HepG2 (cell line): ENCODE measurements at regions not wholly inside any gene's neighbourhood (a gene's known extent, or its start where the extent isn't known, plus 50 kb on each side); places are given as distances from the start of the nearest gene placed in this dataset.

Experiments used
- IKZF4 ChIP-seq: sonication (generic); formaldehyde crosslinking; IDR thresholded peaks from 2 replicates; pipeline ENCODE4 v1.5.1; 2020; ENCODE audit warnings: borderline replicate concordance, mild to moderate bottlenecking, low read depth, missing genetic modification reagents; ENCODE audit errors: not compliant biosample characterization
- RBM39 ChIP-seq: fragments of 200-400 bp; formaldehyde crosslinking; IDR thresholded peaks from one replicate; pipeline ENCODE4 v1.6.1; 2018; ENCODE audit warnings: antibody characterized with exemption, mild to moderate bottlenecking, low read depth, low read length; ENCODE audit not compliant: poor library complexity, severe bottlenecking
- SATB2 ChIP-seq: sonication (generic); formaldehyde crosslinking; IDR thresholded peaks from 2 replicates; pipeline ENCODE4 v1.5.0; 2020; ENCODE audit warnings: missing genetic modification reagents
- ZNF33B ChIP-seq: sonication (generic); formaldehyde crosslinking; IDR thresholded peaks from 2 replicates; pipeline ENCODE4 v1.5.1; 2020; ENCODE audit warnings: mild to moderate bottlenecking, missing genetic modification reagents
- TF ChIP-seq, protein P1 (sequence below): sonication (generic); formaldehyde crosslinking; IDR thresholded peaks from 2 replicates; pipeline ENCODE4 v1.4.0; 2020; ENCODE audit warnings: mild to moderate bottlenecking, missing genetic modification reagents
- TF ChIP-seq, protein P2 (sequence below): sonication (generic); formaldehyde crosslinking; IDR thresholded peaks from 2 replicates; pipeline ENCODE4 v1.4.0; 2020; ENCODE audit warnings: missing genetic modification reagents
- TF ChIP-seq, protein P3 (sequence below): sonication (generic); formaldehyde crosslinking; IDR thresholded peaks from 2 replicates; pipeline ENCODE4 v1.5.1; 2020; ENCODE audit warnings: mild to moderate bottlenecking, missing genetic modification reagents, borderline replicate concordance

DNA sequence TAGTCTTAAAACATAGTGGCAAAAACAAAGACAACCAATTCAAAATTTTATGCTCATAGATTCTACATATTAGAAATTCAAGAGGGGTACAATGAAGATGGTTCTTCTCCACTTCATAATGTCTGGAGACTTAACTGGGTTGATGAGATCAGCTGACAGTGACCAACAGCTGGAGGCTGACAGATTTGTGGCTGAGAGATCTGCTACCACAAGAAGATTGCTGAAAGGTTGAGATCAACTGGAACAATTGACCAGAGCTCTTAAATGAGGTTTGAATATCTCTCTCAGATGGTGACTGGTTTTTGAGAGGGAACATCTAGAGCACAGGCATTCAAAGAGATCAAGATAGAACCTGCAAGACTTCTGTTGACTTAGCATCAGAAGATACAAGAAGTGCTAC is 254.1 kb upstream of the ARPP21 start (continued):
- no peak for TF ChIP-seq SATB2 (CRISPR knock-in tag)
- no peak for TF ChIP-seq IKZF4 (CRISPR knock-in tag)
- TF ChIP-seq ZNF33B = no peak
- TF ChIP-seq, protein P1, sequence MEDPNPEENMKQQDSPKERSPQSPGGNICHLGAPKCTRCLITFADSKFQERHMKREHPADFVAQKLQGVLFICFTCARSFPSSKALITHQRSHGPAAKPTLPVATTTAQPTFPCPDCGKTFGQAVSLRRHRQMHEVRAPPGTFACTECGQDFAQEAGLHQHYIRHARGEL (CRISPR knock-in tag) = no peak
- TF ChIP-seq, protein P2, sequence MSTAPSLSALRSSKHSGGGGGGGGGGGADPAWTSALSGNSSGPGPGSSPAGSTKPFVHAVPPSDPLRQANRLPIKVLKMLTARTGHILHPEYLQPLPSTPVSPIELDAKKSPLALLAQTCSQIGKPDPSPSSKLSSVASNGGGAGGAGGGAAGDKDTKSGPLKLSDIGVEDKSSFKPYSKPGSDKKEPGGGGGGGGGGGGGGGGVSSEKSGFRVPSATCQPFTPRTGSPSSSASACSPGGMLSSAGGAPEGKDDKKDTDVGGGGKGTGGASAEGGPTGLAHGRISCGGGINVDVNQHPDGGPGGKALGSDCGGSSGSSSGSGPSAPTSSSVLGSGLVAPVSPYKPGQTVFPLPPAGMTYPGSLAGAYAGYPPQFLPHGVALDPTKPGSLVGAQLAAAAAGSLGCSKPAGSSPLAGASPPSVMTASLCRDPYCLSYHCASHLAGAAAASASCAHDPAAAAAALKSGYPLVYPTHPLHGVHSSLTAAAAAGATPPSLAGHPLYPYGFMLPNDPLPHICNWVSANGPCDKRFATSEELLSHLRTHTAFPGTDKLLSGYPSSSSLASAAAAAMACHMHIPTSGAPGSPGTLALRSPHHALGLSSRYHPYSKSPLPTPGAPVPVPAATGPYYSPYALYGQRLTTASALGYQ = no peak
- no peak for TF ChIP-seq RBM39
- TF ChIP-seq, protein P3, sequence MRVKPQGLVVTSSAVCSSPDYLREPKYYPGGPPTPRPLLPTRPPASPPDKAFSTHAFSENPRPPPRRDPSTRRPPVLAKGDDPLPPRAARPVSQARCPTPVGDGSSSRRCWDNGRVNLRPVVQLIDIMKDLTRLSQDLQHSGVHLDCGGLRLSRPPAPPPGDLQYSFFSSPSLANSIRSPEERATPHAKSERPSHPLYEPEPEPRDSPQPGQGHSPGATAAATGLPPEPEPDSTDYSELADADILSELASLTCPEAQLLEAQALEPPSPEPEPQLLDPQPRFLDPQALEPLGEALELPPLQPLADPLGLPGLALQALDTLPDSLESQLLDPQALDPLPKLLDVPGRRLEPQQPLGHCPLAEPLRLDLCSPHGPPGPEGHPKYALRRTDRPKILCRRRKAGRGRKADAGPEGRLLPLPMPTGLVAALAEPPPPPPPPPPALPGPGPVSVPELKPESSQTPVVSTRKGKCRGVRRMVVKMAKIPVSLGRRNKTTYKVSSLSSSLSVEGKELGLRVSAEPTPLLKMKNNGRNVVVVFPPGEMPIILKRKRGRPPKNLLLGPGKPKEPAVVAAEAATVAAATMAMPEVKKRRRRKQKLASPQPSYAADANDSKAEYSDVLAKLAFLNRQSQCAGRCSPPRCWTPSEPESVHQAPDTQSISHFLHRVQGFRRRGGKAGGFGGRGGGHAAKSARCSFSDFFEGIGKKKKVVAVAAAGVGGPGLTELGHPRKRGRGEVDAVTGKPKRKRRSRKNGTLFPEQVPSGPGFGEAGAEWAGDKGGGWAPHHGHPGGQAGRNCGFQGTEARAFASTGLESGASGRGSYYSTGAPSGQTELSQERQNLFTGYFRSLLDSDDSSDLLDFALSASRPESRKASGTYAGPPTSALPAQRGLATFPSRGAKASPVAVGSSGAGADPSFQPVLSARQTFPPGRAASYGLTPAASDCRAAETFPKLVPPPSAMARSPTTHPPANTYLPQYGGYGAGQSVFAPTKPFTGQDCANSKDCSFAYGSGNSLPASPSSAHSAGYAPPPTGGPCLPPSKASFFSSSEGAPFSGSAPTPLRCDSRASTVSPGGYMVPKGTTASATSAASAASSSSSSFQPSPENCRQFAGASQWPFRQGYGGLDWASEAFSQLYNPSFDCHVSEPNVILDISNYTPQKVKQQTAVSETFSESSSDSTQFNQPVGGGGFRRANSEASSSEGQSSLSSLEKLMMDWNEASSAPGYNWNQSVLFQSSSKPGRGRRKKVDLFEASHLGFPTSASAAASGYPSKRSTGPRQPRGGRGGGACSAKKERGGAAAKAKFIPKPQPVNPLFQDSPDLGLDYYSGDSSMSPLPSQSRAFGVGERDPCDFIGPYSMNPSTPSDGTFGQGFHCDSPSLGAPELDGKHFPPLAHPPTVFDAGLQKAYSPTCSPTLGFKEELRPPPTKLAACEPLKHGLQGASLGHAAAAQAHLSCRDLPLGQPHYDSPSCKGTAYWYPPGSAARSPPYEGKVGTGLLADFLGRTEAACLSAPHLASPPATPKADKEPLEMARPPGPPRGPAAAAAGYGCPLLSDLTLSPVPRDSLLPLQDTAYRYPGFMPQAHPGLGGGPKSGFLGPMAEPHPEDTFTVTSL (CRISPR knock-in tag) = no peak
